GM21786 (cell line): ENCODE measurements at regions not wholly inside any gene's neighbourhood (a gene's known extent, or its start where the extent isn't known, plus 50 kb on each side); places are given as distances from the start of the nearest gene placed in this dataset.
A peak's percentile ranks its signal among the peaks of the same experiment; 100 is the strongest.

Experiments used
- ATAC-seq: cut with Tn5 transposase; IDR thresholded peaks from one replicate; pipeline ENCODE4 v1.9.1; 2021; ENCODE audit not compliant: unreplicated experiment

DNA sequence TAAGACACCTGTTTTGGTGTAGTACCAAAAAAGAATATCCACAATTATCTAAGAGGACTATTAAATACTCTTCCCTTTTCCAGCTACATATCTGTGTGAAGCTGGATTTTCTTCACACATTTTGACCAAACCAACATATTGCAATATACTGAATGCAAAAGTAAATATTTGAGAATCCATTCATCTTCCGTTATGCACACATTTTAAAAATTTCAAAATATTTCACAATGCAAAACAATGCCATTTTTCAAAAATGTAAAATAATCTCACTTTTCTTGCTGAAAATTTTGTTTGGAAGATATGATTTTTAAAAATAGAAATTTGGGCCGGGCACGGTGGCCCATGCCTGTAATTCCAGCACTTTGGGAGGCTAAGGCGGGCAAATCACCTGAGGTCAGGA, 133.9 kb upstream of the FUT8 start:
- no peak for ATAC-seq

DNA sequence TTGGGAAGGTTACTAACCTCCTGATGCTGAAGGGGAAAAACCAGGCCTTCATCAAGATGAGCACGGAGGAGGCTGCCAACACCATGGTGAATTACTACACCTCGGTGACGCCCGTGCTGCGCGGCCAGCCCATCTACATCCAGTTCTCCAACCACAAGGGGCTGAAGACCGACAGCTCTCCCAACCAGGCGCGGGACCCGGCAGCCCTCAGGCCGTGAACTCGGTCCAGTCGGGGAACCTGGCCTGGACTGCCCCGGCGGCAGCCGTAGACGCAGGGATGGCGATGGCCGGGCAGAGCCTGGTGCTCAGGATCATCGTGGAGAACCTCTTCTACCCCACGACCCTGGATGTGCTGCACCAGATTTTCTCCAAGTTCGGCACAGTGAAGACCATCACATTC, 133.0 kb upstream of the FUT8 start:
- no peak for ATAC-seq

DNA sequence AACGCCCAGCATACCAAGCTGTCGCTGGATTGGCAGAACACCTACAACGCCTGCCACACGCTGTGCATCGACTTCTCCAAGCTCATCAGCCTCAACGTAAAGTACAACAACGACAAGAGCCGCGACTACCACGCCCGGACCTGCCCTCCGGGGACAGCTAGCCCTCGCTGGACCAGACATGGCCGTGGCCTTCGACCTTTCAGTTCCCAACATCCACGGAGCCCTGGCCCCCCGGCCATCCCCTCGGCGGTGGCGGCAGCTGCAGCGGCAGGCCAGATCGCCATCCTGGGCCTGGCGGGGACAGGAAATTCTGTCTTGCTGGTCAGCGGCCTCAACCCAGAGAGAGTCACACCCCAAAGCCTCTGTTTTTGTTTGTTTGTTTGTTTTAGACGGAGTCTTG, 132.6 kb upstream of the FUT8 start:
- ATAC-seq: no peak

DNA sequence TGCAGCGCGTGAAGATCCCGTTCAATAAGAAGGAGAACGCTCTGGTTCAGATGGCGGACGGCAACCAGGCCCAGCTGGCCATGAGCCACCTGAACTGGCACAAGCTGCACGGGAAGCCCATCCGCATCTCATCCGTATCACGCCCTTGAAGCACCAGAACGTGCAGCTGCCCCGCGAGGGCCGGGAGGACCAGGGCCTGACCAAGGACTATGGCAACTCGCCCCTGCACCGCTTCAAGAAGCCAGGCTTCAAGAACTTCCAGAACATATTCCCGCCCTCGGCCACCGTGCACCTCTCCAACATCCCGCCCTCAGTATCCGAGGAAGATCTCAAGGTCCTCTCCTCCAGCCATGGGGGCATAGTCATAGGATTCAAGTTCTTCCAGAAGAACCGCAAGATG, 131.9 kb upstream of the FUT8 start:
- no peak for ATAC-seq

DNA sequence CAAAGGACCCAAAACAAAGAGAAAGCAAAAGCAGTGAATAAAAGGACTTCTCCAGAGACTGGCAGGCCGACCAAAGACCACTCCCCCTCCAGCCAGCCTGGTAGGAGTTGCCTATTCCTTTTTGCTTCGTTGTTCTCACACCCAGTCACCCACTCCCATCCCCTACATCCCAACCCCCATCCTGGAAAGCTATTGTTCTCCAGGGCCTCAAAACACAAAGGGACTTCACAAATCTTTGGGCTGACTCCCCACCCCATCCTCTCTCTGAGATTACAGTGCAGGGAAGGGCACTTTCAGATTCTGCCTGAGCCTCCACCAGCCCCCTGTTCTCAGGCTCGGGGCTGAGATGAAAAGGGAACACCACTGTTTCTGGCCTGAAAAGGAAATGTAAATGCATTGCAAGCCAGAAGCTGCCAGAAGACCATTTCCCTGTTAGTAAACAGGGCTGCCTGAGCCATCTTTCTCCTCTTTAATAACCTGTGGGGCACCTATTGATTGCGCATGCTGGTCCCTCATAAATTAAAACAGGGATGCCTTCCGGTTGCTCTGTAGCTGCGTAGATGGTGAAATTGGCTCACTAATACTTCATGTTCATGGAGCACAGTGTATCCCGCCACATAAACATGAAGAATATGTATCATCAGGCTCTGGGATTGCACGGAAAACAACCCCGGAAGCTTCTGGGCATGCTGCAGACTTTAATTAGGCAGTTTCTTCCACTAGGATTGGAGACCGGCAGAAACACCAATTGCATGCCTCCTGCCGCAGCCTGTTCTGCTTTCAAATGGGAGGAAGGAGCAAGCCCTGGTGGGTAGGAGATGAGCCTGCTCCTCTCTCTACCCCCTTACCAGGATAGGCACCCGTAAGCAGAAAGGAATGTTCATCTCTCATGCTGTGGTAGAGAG, 130.3 kb upstream of the FUT8 start:
- no peak for ATAC-seq

DNA sequence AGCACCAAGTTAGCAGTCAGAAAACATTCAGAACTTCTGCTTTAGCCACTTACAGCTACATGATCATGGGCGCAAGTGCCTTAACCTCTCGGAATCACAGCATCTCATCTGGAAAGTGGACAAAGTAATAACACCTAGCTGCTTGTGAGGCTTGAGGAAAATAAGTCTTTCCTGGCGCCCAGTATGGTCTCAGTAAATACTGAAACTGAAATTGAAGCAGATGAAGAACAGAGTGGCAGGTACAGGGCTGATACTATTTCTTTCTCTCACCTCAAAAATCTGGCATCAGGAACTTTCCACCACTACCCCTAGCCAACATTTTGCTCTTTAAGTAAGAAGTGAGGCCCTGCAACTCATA, 129.7 kb upstream of the FUT8 start:
- ATAC-seq: no peak

DNA sequence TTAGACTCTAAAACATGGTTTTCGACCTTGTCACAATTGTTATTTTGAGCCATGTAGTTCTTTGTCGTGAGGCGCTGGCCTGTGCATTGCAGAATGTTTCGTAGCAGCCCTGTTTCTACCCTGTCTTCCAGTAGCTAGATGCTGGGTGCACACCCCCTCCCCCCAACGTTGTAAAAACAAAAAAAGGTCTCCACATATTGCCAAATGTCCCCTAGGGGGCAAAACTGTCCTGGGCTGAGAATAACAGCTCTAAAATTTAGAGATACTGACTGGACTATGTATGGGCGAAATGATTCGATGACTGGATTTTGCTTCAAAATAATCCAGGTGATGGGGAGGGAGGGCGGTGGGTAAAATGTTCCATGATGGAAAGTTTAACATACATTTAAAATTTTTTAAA, 126.1 kb upstream of the FUT8 start:
- no peak for ATAC-seq

DNA sequence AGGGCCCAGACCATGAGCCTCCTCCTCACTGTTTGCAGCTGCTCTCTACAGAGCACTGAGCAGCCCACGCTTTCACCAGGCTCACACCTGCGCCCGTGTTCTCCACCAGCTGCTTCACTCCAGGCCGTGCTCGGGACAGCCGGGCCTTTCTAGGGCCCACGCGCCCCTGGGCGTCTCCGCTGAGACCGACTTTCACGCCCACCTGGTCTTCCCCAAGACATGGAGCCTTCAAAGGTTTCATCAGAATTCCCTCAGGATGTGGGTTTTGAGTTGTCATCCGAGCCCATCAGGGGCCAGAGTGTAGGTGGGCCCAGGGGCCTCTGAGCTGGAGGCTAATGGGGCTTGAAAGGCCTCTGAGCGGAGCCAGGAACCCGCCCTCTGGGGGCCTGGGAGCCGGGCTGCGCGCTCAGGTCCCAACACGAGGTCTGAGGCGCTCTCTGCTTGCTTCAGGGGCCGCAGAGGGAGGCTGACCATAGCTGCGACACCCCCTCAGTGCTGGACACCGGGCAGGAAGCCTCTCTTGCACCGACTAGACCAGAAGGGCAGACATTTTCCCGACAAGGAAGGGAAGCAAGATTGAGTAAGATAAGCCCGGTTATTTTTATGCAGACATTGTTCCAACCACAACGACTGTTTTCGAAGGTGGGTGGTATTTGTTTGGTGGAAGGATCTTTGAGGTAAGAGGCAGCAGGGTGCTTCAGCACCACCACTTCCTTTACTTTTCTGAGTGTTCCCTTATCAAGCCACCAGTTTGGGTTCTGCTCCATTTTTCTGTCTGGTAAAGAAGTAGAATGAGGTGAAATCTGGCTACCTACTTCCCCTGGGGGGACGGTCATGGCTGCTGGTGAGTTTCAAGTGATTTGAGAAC, 125.0 kb upstream of the FUT8 start:
- peak; percentile 43 for ATAC-seq

DNA sequence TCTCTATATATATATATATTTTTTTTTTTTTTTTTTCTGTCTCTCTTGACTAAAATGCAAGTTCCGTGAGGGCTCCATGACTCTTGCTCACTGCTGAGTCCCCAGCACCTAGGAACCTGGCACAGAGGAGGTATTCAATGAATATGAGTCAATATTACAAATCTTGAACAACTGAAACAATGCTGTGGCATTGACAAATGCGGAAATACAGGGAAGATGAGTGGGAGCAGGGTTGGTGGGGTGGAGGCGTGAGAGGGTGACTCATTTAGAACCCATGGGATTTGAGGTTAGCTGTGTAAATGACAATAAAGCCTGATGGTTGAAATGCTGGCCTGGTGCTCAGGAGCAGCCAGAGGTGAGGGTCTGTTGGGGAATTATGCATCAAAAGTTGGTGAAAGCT, 121.7 kb upstream of the FUT8 start:
- no peak for ATAC-seq

DNA sequence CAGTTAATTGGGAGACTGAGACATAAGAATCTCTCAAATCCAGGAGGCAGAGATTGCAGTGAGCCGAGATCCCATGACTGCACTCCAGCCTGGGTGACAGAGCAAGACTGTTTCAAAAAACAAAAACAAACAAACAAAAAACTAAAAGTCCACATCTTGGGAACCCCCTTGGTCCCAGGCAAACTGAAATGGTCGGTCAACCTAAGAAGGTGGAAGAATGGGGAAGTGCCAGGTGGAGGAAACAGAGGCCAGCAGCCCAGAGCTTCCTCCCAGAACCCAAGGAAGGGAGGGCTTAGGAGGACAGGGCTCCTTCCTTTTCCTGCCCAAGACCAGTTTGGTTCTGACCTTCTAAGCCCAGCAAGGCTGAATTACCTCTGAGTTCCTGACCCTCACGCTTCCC, 121.0 kb upstream of the FUT8 start:
- ATAC-seq: no peak

DNA sequence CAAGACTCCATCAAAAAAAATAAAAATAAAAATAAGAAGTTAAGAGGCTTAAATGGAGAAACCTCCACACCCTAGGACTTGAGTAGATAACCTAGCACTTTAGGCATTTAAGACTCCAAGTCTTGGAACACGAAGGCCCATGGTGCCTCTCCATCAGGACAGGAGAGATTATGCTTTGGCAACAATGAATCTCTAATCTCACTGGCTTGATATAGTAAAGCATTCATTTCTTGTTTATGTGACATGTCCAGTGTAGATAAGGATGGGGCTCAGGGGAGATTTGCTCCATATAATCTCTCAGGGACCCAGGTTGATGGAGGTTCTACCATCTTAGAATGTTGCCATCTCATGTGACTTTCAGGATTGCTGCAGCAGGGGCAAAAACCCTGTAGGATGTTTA, 117.7 kb upstream of the FUT8 start:
- ATAC-seq: no peak

DNA sequence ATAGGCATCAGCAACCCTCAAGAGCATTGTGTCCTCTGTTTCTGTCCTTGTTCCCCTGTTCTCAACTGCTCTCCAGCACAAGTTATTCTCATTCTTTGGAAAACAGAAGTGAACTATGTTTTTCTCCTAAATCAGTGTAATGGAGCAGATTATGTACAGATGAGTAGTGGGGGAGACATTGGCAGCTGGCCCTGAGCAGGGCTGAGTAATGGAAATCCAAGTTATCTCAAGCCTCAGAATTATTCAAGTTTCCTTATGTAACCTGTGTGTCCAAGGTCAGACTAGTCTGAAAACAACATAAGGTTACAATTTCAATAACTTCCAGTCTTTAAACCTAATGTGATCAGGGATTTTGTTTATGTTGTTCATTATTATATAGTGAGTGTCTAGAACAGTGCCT, 116.1 kb upstream of the FUT8 start:
- no peak for ATAC-seq

DNA sequence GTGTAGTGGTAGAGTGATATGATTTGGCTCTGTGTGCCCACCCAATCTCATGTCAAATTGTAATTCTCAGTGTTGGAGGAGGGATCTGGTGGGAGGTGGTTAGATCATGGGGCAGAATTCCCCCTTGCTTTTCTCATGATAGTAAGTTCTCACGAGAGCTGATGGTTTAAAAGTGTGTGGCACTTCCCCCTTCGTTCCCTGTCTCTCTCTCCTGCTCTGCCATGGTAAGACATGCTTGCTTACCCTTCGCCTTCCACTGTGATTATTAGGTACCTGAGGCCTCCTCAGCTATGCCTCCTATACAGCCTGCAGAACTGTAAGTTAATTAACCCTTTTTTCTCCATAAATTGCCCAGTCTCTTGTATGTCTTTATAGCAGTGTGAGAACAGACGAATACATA, 115.7 kb upstream of the FUT8 start:
- no peak for ATAC-seq

DNA sequence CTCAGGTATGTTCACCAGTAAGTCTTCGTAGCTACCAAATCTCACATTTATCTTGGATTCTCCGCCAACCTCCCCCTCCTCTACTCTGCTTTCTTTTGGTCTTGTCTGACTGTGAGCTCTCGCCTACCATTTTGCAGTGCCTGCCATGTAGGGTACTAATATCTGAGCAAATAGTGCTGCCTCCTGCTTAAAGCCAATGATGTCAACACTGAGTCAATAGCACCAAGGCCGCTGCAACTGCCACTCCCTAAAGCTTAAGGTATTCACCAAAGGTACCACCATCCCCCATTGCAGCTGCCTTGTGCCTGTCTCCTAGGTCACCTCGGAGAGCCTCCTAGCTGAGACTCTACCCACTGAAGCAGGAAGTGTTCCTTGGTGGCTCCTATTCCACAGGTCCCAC, 114.8 kb upstream of the FUT8 start:
- no peak for ATAC-seq

DNA sequence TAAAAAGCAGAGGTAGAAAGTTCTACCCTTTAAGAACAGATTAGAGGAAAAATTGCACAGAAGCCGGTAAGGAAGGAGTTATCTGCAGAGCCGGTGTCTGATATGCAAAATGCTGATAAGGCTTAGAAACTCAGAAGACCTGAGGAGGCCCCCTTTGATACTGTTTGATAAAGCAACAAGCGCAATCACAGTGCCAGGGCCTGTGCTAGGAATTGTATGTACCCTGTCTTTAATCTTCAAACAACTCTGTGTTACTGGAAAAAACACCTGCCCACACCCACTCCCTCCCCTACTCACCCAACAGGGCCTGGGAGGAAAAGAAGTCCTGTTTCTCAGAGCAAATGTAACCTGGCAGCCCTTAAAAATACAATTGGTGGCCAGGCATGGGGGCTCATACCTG, 112.7 kb upstream of the FUT8 start:
- ATAC-seq: no peak

DNA sequence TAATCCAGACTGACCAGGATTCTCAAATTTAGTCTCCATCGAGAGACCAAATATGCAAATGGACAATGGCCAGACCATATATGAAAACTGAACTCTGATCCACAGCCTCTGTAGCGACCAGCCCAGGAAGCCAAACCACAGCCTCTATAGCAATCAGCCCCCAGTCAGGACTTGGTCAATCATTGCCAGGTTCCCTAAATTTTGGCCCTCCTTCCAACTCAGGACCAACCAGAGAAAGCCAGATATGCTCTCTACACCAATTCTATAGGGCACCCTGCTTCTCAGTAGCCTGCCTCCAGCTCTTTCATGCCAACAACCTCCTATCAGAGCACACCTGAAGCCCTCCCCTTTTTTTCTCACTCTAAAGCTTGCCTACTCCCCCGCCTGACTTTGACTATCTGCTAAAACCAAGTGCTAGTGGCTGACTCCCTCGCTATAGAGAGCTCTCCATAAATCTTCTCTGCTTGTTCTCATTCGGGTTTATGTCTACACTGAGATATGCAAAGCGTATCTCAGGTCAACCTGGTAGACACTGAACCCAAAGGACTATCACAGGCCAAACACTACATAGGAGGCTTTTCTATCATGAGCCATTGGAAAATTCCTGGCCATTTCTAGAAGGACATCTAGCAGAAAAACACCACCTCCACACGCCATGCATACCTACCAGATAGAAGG, 110.5 kb upstream of the FUT8 start:
- peak; percentile 62 for ATAC-seq

DNA sequence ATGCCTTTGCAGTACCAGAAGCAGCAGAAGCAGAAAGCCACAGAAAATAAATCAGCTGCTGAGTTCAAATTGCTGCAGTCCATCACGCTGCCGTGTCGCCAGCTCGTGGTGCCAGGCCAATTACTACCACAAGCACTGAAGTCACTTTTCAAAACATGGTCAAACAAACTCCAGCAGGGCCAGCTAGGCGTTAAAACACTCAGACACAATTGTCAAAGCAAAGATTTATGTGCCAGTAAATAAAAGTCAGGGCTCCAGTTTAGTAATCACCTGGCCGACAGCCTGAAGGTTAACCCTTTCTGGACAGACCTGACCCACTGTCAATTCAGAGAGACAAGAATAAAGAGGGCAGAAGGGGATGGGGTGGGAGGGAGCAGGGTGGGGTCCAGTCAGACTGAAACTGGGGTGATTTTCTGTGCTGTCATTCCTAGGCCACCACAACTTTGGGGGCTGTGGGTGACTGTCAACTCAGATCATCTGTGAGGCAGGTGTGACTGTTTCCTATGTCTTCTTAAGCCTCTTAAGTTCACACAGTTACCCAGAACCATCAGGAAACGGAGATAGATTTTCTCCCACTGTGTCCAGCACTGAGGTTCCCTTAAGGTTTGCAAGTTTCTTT, 109.8 kb upstream of the FUT8 start:
- peak; percentile 41 for ATAC-seq

DNA sequence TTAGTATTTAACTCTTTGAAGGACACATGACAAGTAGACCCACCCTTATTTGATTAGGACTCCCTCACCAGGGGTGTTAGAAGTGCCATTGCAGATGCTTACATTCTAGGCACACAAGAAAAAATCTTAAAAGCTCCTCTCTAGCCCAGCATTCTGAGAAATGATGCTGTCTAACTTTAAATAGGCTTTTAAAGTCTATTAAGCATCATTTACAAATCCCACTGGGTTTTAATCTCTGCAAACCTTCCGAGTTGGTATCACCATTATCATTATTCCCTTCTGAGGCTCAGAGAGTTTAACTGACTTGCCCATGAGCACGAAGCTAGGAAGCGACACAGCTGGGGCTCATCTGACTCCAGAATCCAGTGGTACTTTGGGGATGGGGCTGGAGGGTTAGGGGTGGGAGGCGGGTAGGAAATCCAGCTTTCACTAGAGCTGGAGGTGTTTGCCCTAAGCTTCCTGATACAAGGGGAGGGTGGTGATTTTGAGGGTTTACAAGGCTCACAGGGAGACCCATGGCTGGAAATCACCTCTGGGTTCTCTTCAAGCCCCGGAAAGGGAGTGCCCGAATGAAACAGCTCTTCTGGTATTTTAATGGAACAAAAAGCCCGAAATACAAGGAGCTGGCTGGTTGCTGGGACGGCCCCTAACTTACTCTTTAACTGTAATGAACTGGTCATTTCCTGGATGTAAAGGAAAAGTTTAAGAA, 109.2 kb upstream of the FUT8 start:
- no peak for ATAC-seq

DNA sequence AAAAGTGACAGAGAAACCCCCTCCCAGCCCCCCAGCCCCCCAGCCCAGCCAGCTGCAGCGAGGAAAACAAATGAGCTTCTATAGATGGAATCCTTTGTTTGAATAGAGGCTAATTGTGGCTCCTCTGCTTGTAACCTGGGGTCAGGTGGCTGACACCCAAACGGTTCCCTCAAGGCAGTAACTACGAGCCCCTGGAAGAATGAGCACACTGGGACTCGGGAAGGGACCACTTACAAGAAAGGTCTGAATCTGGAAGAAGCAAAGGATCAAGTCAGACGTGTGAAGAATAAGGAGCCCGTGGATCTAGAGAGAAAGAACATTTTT, 108.7 kb upstream of the FUT8 start:
- ATAC-seq: no peak

DNA sequence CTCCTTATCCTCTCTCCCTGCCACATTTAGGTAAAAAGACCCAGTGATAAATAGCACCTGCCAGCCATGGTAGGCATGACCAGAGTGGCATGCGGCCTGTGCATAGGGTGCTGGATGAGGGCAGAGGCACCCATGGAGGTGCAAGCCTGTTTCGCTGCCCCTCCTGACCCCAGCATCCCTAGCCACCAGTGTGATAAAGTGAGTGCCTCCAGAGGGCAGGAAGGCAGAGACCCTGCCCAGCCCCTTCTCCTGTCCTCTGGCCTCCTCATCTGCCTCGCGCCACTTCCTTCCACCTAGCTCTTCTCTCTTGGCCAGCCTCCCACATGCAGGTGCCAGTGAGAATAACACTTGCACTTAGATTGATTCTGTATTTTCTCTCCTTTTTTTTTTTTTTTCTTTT, 108.3 kb upstream of the FUT8 start:
- no peak for ATAC-seq

DNA sequence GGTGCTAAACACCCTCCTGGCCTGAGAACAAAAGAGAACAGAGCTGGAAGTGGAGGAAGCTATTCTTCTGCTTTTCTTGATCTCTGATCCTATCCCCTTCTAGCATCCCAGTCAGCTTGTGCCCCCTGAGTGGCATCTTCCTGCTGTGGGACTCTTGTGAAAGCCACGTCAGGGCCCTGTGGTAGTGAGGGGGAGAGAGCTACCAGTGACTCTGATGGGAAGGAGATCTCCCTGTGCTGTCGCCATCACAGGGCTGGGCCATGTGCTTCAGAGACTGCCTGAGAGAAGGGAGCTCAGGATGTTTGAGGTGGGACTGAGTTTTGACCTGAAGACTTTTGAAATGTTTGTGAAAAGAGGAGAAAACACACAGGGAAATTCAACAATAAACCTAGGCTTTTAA, 107.6 kb upstream of the FUT8 start:
- ATAC-seq: no peak
